ENCODE measurements at regions not wholly inside any gene's neighbourhood (a gene's known extent, or its start where the extent isn't known, plus 50 kb on each side); places are given as distances from the start of the nearest gene placed in this dataset.

GRCh38 chr4:187942968-187943367 lies 52.6 kb upstream of the ZFP42 start:
- no peak for DNase-seq
- no peak overlapping the region for H2AFZ ChIP-seq (ENCODE audit: low read length)
- no peaks in the 10 kb centered on the region for H3K9me3 ChIP-seq (ENCODE audit: control insufficient read depth, low read depth, low read length)
- no peaks in the 10 kb centered on the region for H3K36me3 Mint-ChIP-seq (ENCODE audit: insufficient read depth in 1 of 3, low read depth in 3 of 3)
- peaks cover 0 to 2% of the 10 kb centered on the region in 2 experiments; a peak in 1 of 4 replicates for H3K4me1 Mint-ChIP-seq
- no peak overlapping the region for H4K5ac ChIP-seq (ENCODE audit: insufficient read length, low read depth, low read length)
- no peaks in the 10 kb centered on the region for H3K27me3 ChIP-seq (ENCODE audit: insufficient read depth, low read length)
- no peak overlapping the region for H3K4me3 Mint-ChIP-seq
- H3K23ac ChIP-seq (ENCODE audit: insufficient read length, low read depth, low read length) = no peak overlapping the region
- no peak overlapping the region for H2BK120ac ChIP-seq (ENCODE audit: low read depth, low read length, poor library complexity, severe bottlenecking)
- H3K9ac ChIP-seq (ENCODE audit: extremely low read depth, insufficient read length, low read length) = no peak overlapping the region
- H3K4me2 ChIP-seq (ENCODE audit: insufficient read depth, insufficient read length, low read length) = no peak overlapping the region
- H3K79me2 ChIP-seq (ENCODE audit: insufficient read depth, low read length) = no peaks in the 10 kb centered on the region
- H2BK12ac ChIP-seq (ENCODE audit: insufficient read length, low read depth, low read length) = no peak overlapping the region
- WGBS (ENCODE audit: extremely low coverage, insufficient read length, low lambda C conversion rate) = no CpG with 5 or more reads among the region's 6 CpGs
- no peak overlapping the region for H3K18ac ChIP-seq (ENCODE audit: insufficient read length, low read depth, low read length)
- no peak overlapping the region for H2AK5ac ChIP-seq (ENCODE audit: insufficient read length, low read length)
- H4K20me1 ChIP-seq (ENCODE audit: control insufficient read depth, insufficient read depth, insufficient read length) = no peaks in the 10 kb centered on the region
- TF ChIP-seq CTCF (conservative IDR thresholded peaks at IDR 0.05) = no peak
- H4K91ac ChIP-seq (ENCODE audit: insufficient read length, low read depth, low read length) = no peak overlapping the region
- no peak overlapping the region for H3K27ac ChIP-seq (ENCODE audit: insufficient read length, low read depth, low read length)
- no peak overlapping the region for H4K8ac ChIP-seq (replicated peaks; ENCODE audit: insufficient read length, low read depth, low read length)
- H3K4me1 ChIP-seq (ENCODE audit: insufficient read depth, low read length) = no peaks in the 10 kb centered on the region
- no peak overlapping the region for H3K56ac ChIP-seq (ENCODE audit: insufficient read length, low read depth, low read length)
- H2BK5ac ChIP-seq (ENCODE audit: insufficient read length, low read length) = no peak overlapping the region
- no peaks in the 10 kb centered on the region for H3K23me2 ChIP-seq (ENCODE audit: insufficient read length, low read depth, low read length, poor library complexity, severe bottlenecking)
- no peaks in the 10 kb centered on the region for H3K27me3 Mint-ChIP-seq (ENCODE audit: low read depth)
- no peaks in the 10 kb centered on the region for H3K79me1 ChIP-seq (ENCODE audit: insufficient read depth, low read depth, low read length, poor library complexity, severe bottlenecking)
- H2BK20ac ChIP-seq (ENCODE audit: low read depth, low read length, poor library complexity, severe bottlenecking) = no peak overlapping the region
- no peak overlapping the region for H3T11ph ChIP-seq (ENCODE audit: low read length)
- H2BK15ac ChIP-seq (ENCODE audit: low read depth, low read length) = no peak overlapping the region
- no peak overlapping the region for H3K27ac Mint-ChIP-seq
- H3K14ac ChIP-seq (ENCODE audit: insufficient read depth, low read length) = no peak overlapping the region
- H3K9me3 Mint-ChIP-seq = no peaks in the 10 kb centered on the region
- no peak overlapping the region for H3K4ac ChIP-seq (ENCODE audit: low read depth, low read length)
